ENCODE measurements at regions not wholly inside any gene's neighbourhood (a gene's known extent, or its start where the extent isn't known, plus 50 kb on each side); places are given as distances from the start of the nearest gene placed in this dataset.

DNA sequence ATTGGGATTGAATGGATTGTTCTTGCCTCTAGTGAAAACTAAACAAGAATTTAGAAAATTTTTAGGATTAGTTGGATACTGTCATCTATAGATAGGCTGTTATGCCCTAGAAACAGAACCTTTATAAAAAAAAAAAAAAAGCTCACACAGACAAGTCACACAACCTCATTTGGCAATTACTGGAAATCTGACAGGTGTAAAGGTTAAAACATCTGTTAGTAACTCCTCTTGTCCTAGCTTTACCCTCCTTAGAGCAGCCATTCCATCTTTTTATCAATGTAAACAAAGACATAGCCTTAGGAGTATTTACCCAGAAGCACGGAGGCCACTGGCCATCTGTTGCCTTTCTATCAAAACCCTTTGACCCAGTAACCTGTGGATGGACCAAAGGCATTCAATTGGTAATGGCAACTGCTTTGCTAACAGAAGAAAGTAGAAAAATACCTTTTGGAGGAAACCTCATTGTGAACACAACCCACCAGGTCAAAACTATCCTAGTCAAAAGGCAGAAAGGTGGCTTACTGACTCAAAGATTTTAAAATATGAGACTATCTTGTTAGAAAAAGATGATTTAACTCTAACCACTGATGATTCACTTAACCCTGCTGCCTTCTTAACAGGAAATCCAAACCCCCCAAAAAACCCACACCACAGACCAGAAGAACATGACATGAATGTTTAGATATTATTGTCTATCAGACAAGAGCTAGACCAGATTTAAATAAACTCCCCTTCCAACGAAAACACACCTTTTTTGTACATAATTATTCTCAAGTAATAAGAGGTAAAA, 357.2 kb upstream of the HSFY2 start:
- Histone ChIP-seq H3K27ac (ENCODE audit: low read depth, low read length) (no peak overlapping the region), H3K36me3 (ENCODE audit: control insufficient read depth in 3 of 3, insufficient read depth in 3 of 3, low read length in 3 of 3) (no peaks in the 10 kb centered on the region), H3K9ac (ENCODE audit: low read depth in 1 of 3, low read length in 3 of 3) (no peak overlapping the region), H3K4me3 (ENCODE audit: low read length in 3 of 3) (no peak overlapping the region), H3K4me1 (ENCODE audit: control insufficient read depth in 3 of 3, insufficient read depth in 3 of 3, low read length in 3 of 3) (no peaks in the 10 kb centered on the region), H3K27me3 (ENCODE audit: control insufficient read depth in 3 of 3, insufficient read depth in 3 of 3, low read length in 3 of 3) (no peaks in the 10 kb centered on the region), H3K9me3 (ENCODE audit: control insufficient read depth in 3 of 3, low read length in 3 of 3) (no peaks in the 10 kb centered on the region)

DNA sequence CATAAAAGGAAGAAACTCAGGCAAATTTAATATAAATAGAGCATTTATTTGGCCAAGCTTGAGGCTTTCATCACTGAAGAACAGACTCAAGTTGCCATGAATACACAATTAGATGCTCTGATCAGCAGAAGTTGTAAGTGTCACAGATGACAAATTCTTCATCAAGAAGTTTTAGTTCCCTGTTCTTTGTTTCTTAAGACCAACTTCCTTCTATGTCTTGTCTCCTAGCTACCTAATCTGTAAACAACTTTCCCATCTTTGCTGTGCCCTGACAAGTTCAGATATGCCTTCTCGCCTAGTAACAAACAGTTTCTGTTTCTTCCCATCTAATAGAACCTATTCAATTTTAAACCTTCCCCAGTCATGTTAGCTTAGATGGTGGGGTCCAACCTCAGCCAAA, 353.4 kb upstream of the HSFY2 start:
- H3K4me3 ChIP-seq (ENCODE audit: low read length in 3 of 3), result no peak overlapping the region
- H3K9ac ChIP-seq (ENCODE audit: low read depth in 1 of 3, low read length in 3 of 3), result no peak overlapping the region
- no peaks in the 10 kb centered on the region for H3K9me3 ChIP-seq (ENCODE audit: control insufficient read depth in 3 of 3, low read length in 3 of 3)
- no peaks in the 10 kb centered on the region for H3K27me3 ChIP-seq (ENCODE audit: control insufficient read depth in 3 of 3, insufficient read depth in 3 of 3, low read length in 3 of 3)
- H3K4me1 ChIP-seq (ENCODE audit: control insufficient read depth in 3 of 3, insufficient read depth in 3 of 3, low read length in 3 of 3), result no peaks in the 10 kb centered on the region
- H3K27ac ChIP-seq (ENCODE audit: low read depth, low read length), result no peak overlapping the region
- H3K36me3 ChIP-seq (ENCODE audit: control insufficient read depth in 3 of 3, insufficient read depth in 3 of 3, low read length in 3 of 3), result no peaks in the 10 kb centered on the region

DNA sequence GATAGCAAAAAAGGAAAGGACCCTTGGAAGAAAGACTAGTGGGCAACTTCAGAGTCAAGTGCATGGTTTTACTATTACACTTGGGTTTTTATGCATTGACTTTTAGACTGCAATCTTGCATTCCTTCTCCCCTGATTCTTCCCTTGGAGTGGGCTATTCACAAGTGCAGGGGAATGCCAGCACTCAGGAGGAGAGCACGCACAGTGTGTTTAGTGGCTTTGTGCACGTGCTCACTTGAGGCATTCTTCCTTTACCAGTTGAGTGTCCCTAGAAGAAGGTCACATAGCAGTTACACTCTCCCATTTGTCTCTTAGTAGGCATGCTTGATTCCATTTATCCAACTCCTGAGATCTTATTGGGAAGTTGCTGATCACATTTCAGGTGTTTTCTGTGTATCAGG, 351.1 kb upstream of the HSFY2 start:
- Histone ChIP-seq H3K9me3 (ENCODE audit: control insufficient read depth in 3 of 3, low read length in 3 of 3) (no peaks in the 10 kb centered on the region), H3K4me3 (ENCODE audit: low read length in 3 of 3) (no peak overlapping the region), H3K9ac (ENCODE audit: low read depth in 1 of 3, low read length in 3 of 3) (no peak overlapping the region), H3K27me3 (ENCODE audit: control insufficient read depth in 3 of 3, insufficient read depth in 3 of 3, low read length in 3 of 3) (no peaks in the 10 kb centered on the region), H3K36me3 (ENCODE audit: control insufficient read depth in 3 of 3, insufficient read depth in 3 of 3, low read length in 3 of 3) (no peaks in the 10 kb centered on the region), H3K4me1 (ENCODE audit: control insufficient read depth in 3 of 3, insufficient read depth in 3 of 3, low read length in 3 of 3) (no peaks in the 10 kb centered on the region), H3K27ac (ENCODE audit: low read depth, low read length) (no peak overlapping the region)

DNA sequence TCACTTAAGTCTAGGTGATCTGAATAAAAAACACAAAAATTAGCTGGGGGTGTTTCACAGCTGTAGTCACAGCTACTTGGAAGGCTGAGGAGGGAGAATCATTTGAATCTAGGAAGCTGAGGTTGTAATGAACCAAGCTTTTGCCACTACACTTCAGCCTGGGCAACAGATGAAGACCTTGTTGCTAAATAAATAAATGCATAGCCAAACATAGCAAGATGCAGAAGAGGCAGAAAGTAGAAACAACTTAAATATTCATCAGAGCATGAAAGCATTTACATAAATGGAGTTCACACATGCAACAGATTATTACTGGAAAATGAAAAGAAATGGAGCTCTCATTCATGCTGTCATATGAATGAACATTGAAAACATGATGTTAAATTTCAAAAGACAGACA, 348.9 kb upstream of the HSFY2 start:
- Histone ChIP-seq H3K36me3 (ENCODE audit: control insufficient read depth in 3 of 3, insufficient read depth in 3 of 3, low read length in 3 of 3) (no peaks in the 10 kb centered on the region), H3K9ac (ENCODE audit: low read depth in 1 of 3, low read length in 3 of 3) (no peak overlapping the region), H3K27ac (ENCODE audit: low read depth, low read length) (no peak overlapping the region), H3K9me3 (ENCODE audit: control insufficient read depth in 3 of 3, low read length in 3 of 3) (no peaks in the 10 kb centered on the region), H3K4me1 (ENCODE audit: control insufficient read depth in 3 of 3, insufficient read depth in 3 of 3, low read length in 3 of 3) (no peaks in the 10 kb centered on the region), H3K4me3 (ENCODE audit: low read length in 3 of 3) (no peak overlapping the region), H3K27me3 (ENCODE audit: control insufficient read depth in 3 of 3, insufficient read depth in 3 of 3, low read length in 3 of 3) (no peaks in the 10 kb centered on the region)

DNA sequence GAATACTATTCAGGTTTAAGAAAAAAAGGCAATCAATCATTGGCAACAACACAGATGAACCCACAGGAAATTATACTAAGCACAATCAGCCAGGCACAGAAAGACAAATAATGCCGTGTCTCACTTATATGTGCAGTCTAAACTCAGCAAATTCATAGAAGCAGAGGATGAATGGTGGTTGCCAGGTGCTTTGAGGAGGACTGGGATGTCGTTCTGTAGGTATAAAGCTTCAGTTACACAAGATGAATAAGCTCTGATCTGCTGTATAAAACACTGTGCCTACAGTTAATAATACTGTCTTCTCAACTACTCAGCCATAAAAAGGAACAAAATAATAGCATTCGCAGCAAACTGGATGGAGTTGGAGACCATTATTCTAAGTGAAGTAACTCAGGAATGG, 324.8 kb upstream of the HSFY2 start:
- Histone ChIP-seq H3K4me1 (ENCODE audit: control insufficient read depth in 3 of 3, insufficient read depth in 3 of 3, low read length in 3 of 3) (no peaks in the 10 kb centered on the region), H3K27me3 (ENCODE audit: control insufficient read depth in 3 of 3, insufficient read depth in 3 of 3, low read length in 3 of 3) (no peaks in the 10 kb centered on the region), H3K4me3 (ENCODE audit: low read length in 3 of 3) (no peak overlapping the region), H3K36me3 (ENCODE audit: control insufficient read depth in 3 of 3, insufficient read depth in 3 of 3, low read length in 3 of 3) (no peaks in the 10 kb centered on the region), H3K9me3 (ENCODE audit: control insufficient read depth in 3 of 3, low read length in 3 of 3) (no peaks in the 10 kb centered on the region), H3K27ac (ENCODE audit: low read depth, low read length) (no peak overlapping the region), H3K9ac (ENCODE audit: low read depth in 1 of 3, low read length in 3 of 3) (no peak overlapping the region)

DNA sequence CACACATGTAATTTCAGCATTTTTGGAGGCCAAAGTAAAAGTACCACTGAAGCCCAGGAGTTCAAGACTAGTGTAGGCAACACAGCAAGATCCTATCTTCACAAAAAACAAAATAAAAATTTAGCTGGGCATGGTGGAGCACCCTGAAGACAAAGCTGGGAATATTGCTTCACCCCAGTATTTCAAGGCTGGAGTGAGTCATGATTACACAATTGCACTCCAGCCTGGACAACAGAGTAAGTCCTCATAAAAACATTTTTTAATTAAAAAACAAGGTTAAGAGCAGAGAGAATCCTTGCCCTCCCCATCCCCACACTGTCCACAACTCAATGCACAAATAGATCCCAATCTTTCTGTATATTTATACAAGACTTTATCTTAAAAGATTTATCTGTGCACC, 321.9 kb upstream of the HSFY2 start:
- no peak overlapping the region for H3K9ac ChIP-seq (ENCODE audit: low read depth in 1 of 3, low read length in 3 of 3)
- H3K9me3 ChIP-seq (ENCODE audit: control insufficient read depth in 3 of 3, low read length in 3 of 3), result no peaks in the 10 kb centered on the region
- no peaks in the 10 kb centered on the region for H3K36me3 ChIP-seq (ENCODE audit: control insufficient read depth in 3 of 3, insufficient read depth in 3 of 3, low read length in 3 of 3)
- no peak overlapping the region for H3K4me3 ChIP-seq (ENCODE audit: low read length in 3 of 3)
- no peak overlapping the region for H3K27ac ChIP-seq (ENCODE audit: low read depth, low read length)
- H3K27me3 ChIP-seq (ENCODE audit: control insufficient read depth in 3 of 3, insufficient read depth in 3 of 3, low read length in 3 of 3), result no peaks in the 10 kb centered on the region
- H3K4me1 ChIP-seq (ENCODE audit: control insufficient read depth in 3 of 3, insufficient read depth in 3 of 3, low read length in 3 of 3), result no peaks in the 10 kb centered on the region

DNA sequence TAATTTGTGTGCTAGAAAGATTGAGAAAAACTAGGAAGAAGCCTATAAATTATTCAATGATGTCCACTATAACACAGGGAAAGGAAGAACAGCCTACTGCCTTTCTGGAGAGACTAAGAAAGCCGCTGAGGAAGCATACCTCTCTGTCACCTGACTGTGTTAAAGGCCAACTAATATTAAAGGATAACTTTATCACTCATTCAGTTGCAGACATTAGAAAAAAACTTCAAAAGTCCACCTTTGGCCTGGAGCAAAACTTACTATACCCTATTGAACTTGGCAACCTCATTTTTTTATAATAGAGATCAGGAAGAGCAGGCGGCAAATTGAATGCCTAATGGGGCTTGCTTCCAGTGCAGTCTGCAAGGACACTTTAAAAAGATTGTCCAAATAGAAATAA, 309.5 kb upstream of the HSFY2 start:
- H3K9ac ChIP-seq (ENCODE audit: low read depth in 1 of 3, low read length in 3 of 3), result no peak overlapping the region
- H3K4me1 ChIP-seq (ENCODE audit: control insufficient read depth in 3 of 3, insufficient read depth in 3 of 3, low read length in 3 of 3), result no peaks in the 10 kb centered on the region
- no peaks in the 10 kb centered on the region for H3K27me3 ChIP-seq (ENCODE audit: control insufficient read depth in 3 of 3, insufficient read depth in 3 of 3, low read length in 3 of 3)
- H3K27ac ChIP-seq (ENCODE audit: low read depth, low read length), result no peak overlapping the region
- H3K4me3 ChIP-seq (ENCODE audit: low read length in 3 of 3), result no peak overlapping the region
- no peaks in the 10 kb centered on the region for H3K36me3 ChIP-seq (ENCODE audit: control insufficient read depth in 3 of 3, insufficient read depth in 3 of 3, low read length in 3 of 3)
- H3K9me3 ChIP-seq (ENCODE audit: control insufficient read depth in 3 of 3, low read length in 3 of 3), result no peaks in the 10 kb centered on the region

DNA sequence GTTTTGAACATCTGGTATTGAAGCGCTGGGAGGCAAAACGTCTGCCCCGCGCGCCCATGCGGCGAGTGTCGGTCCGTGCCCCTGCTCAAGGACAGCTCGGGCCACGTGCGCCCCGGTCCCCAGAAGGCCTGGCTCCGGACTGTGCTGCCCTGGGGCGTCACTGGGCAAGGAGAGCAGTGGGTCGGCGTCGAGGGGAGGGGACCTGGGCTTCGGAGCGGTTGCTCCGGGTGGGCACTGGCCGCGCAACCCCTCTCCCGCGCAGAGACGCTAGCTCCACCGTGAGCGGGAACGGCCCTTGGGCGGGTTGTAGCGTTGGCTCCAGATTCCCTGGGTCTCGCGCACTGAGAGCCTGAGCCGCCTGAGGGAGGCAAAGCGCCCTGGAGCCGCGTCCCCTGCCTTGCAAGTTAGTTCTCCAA, 304.2 kb upstream of the HSFY2 start:
- no peak overlapping the region for H3K27ac ChIP-seq (ENCODE audit: low read depth, low read length)
- H3K9ac ChIP-seq (ENCODE audit: low read depth in 1 of 3, low read length in 3 of 3), result peak overlapping the region in 2 of 3 donors; percentile 77 to 79
- peaks cover 0 to 3% (median 0%) of the 10 kb centered on the region in 3 donors for H3K4me1 ChIP-seq (ENCODE audit: control insufficient read depth in 3 of 3, insufficient read depth in 3 of 3, low read length in 3 of 3)
- peak overlapping the region in 2 of 3 donors; percentile 75 to 78 for H3K4me3 ChIP-seq (ENCODE audit: low read length in 3 of 3)
- H3K9me3 ChIP-seq (ENCODE audit: control insufficient read depth in 3 of 3, low read length in 3 of 3), result no peaks in the 10 kb centered on the region
- no peaks in the 10 kb centered on the region for H3K27me3 ChIP-seq (ENCODE audit: control insufficient read depth in 3 of 3, insufficient read depth in 3 of 3, low read length in 3 of 3)
- H3K36me3 ChIP-seq (ENCODE audit: control insufficient read depth in 3 of 3, insufficient read depth in 3 of 3, low read length in 3 of 3), result no peaks in the 10 kb centered on the region

DNA sequence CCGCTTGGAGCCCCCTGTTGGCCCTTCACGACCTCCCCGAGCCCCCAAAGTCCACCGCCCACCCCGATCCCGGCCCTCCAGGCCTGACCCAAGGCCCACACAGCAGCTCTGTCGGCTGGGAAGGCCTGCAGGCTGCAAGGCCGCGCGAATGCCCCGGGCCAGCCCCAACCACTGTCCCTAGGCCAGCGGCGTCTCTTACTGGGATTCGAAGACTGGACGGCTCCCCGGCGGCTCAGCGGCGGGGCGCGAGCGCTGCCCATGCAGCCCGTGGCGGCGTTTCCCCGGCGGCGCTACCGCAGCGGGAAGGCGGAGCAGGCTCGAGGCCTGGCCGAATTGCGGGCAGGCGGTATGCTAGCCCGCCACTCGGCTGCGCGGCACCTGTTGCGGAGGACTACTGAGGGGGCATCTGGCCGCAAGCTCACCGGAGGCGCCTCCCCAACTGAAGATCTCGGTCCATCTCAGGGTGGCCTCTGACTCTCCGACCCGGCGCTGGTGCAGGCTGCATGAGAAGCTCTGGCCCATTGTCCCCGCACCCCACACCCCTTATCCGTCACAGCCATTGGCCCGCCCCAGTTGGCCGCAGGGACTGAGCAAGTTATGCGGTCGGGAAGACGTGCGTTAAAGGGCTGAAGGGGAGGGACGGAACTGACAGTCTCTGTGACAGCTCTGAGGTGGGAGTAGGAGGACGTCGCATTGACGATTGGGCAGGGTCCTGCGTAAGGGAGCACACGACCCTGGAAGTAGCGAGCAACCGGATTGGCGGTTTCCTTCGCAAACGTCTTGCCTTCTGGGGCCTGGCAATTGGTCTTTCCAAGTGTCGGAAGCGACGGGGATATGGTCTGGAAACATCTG, 303.5 kb upstream of the HSFY2 start:
- H3K27ac ChIP-seq (ENCODE audit: low read depth, low read length), result no peak overlapping the region

More for the DNA sequence above, 303.5 kb upstream of the HSFY2 start:
- H3K4me3 ChIP-seq (ENCODE audit: low read length in 3 of 3), result peak overlapping the region in 2 of 3 donors; percentile 75 to 78
- H3K36me3 ChIP-seq (ENCODE audit: control insufficient read depth in 3 of 3, insufficient read depth in 3 of 3, low read length in 3 of 3), result no peaks in the 10 kb centered on the region
- peaks cover 0 to 3% (median 0%) of the 10 kb centered on the region in 3 donors for H3K4me1 ChIP-seq (ENCODE audit: control insufficient read depth in 3 of 3, insufficient read depth in 3 of 3, low read length in 3 of 3)
- H3K27me3 ChIP-seq (ENCODE audit: control insufficient read depth in 3 of 3, insufficient read depth in 3 of 3, low read length in 3 of 3), result no peaks in the 10 kb centered on the region
- peak overlapping the region in 2 of 3 donors; percentile 77 to 79 for H3K9ac ChIP-seq (ENCODE audit: low read depth in 1 of 3, low read length in 3 of 3)
- H3K9me3 ChIP-seq (ENCODE audit: control insufficient read depth in 3 of 3, low read length in 3 of 3), result no peaks in the 10 kb centered on the region
